ENCODE measurements at regions not wholly inside any gene's neighbourhood (a gene's known extent, or its start where the extent isn't known, plus 50 kb on each side); places are given as distances from the start of the nearest gene placed in this dataset.

- DNase-seq (ENCODE audit: low spot score): no peak
- CTCF ChIA-PET (ENCODE audit: low intra/inter-chr PET ratio, low total read pairs): no interaction called here
- Histone ChIP-seq H3K9me3 (ENCODE audit: low read length) (no peaks in the 10 kb centered on the region), H3K79me2 (ENCODE audit: insufficient read depth, low read length) (no peaks in the 10 kb centered on the region), H3K27ac (ENCODE audit: extremely low read length, insufficient read depth, low read length) (no peak overlapping the region), H3K9ac (ENCODE audit: insufficient read depth, low read depth, low read length) (no peak overlapping the region), H3K4me1 (ENCODE audit: insufficient read depth, low read length) (no peaks in the 10 kb centered on the region), H3K36me3 (replicated peaks in 1 of 2; ENCODE audit: control insufficient read depth in 1 of 2, insufficient read depth in 2 of 2, low read length in 2 of 2) (no peaks in the 10 kb centered on the region), H3K4me3 (replicated peaks in 1 of 3; ENCODE audit: insufficient read depth in 1 of 3, low read depth in 2 of 3, low read length in 3 of 3) (no peak overlapping the region), H4K20me1 (ENCODE audit: insufficient read depth, low read length) (no peaks in the 10 kb centered on the region), H3K4me2 (ENCODE audit: low read depth, low read length) (no peak overlapping the region), H2AFZ (ENCODE audit: low read length) (no peak overlapping the region), H3K27me3 (ENCODE audit: control insufficient read depth in 1 of 2, insufficient read depth in 2 of 2, low read length in 2 of 2) (no peaks in the 10 kb centered on the region)
- in situ Hi-C loops (cut with HindIII; ENCODE audit: extremely low pct_ligation_motif_present, low pct_unique_long_range_greater_than_20kb) (no loop called here), intact Hi-C loops (cut with micrococcal nuclease; ENCODE audit: unreplicated experiment) (no loop called here)
- POLR2A ChIA-PET: no interaction called here
- BruUV-seq (replicated peaks): no TSS peak
- no peak for FAIRE-seq
- 0% methylated on average over 1 of the region's 1 CpG for WGBS (ENCODE audit: low lambda C conversion rate)
- no peak for TF ChIP-seq TSC22D2 (CRISPR knock-in tag; IDR thresholded peaks at IDR 0.05; ENCODE audit: borderline replicate concordance)
- TF ChIP-seq ZNF572 (CRISPR knock-in tag; IDR thresholded peaks at IDR 0.05): no peak
- no peak for TF ChIP-seq SIN3B (IDR thresholded peaks at IDR 0.05; ENCODE audit: low read length)
- no peak for TF ChIP-seq MBNL3 (CRISPR knock-in tag; conservative IDR thresholded peaks at IDR 0.05)
- ATAC-seq: no peak
Observed at GRCh38 chr3:99439892-99440291, 198.5 kb upstream of the COL8A1 start.

- Histone ChIP-seq H3K4me2 (ENCODE audit: low read depth, low read length) (no peak overlapping the region), H3K4me1 (ENCODE audit: insufficient read depth, low read length) (no peaks in the 10 kb centered on the region), H3K9me3 (ENCODE audit: low read length) (no peaks in the 10 kb centered on the region), H3K36me3 (replicated peaks in 1 of 2; ENCODE audit: control insufficient read depth in 1 of 2, insufficient read depth in 2 of 2, low read length in 2 of 2) (no peaks in the 10 kb centered on the region), H4K20me1 (ENCODE audit: insufficient read depth, low read length) (no peaks in the 10 kb centered on the region), H3K79me2 (ENCODE audit: insufficient read depth, low read length) (no peaks in the 10 kb centered on the region), H2AFZ (ENCODE audit: low read length) (no peak overlapping the region), H3K27ac (ENCODE audit: extremely low read length, insufficient read depth, low read length) (no peak overlapping the region), H3K27me3 (ENCODE audit: control insufficient read depth in 1 of 2, insufficient read depth in 2 of 2, low read length in 2 of 2) (no peaks in the 10 kb centered on the region), H3K4me3 (replicated peaks in 1 of 3; ENCODE audit: insufficient read depth in 1 of 3, low read depth in 2 of 3, low read length in 3 of 3) (no peak overlapping the region), H3K9ac (ENCODE audit: insufficient read depth, low read depth, low read length) (no peak overlapping the region)
- intact Hi-C loops (cut with micrococcal nuclease; ENCODE audit: unreplicated experiment) (no loop called here), in situ Hi-C loops (cut with HindIII; ENCODE audit: extremely low pct_ligation_motif_present, low pct_unique_long_range_greater_than_20kb) (no loop called here)
- FAIRE-seq: no peak
- no TSS peak for BruUV-seq (replicated peaks)
- no peak for DNase-seq (ENCODE audit: low spot score)
- CTCF ChIA-PET (ENCODE audit: low intra/inter-chr PET ratio, low total read pairs): no interaction called here
- POLR2A ChIA-PET: no interaction called here
- ATAC-seq: no peak
- TF ChIP-seq KDM5A (IDR thresholded peaks at IDR 0.05; ENCODE audit: borderline replicate concordance, low read length) (no peak), ZNF274 (CRISPR knock-in tag; IDR thresholded peaks at IDR 0.05) (no peak), ZFAT (CRISPR knock-in tag; conservative IDR thresholded peaks at IDR 0.05) (no peak), RFXAP (CRISPR knock-in tag; IDR thresholded peaks at IDR 0.05; ENCODE audit: borderline replicate concordance) (no peak), MEF2D (CRISPR knock-in tag; IDR thresholded peaks at IDR 0.05) (no peak)
- TF ChIP-seq, protein P1, sequence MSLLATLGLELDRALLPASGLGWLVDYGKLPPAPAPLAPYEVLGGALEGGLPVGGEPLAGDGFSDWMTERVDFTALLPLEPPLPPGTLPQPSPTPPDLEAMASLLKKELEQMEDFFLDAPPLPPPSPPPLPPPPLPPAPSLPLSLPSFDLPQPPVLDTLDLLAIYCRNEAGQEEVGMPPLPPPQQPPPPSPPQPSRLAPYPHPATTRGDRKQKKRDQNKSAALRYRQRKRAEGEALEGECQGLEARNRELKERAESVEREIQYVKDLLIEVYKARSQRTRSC (CRISPR knock-in tag; IDR thresholded peaks at IDR 0.05; ENCODE audit: low read depth): no peak
- TF ChIP-seq, protein P2, sequence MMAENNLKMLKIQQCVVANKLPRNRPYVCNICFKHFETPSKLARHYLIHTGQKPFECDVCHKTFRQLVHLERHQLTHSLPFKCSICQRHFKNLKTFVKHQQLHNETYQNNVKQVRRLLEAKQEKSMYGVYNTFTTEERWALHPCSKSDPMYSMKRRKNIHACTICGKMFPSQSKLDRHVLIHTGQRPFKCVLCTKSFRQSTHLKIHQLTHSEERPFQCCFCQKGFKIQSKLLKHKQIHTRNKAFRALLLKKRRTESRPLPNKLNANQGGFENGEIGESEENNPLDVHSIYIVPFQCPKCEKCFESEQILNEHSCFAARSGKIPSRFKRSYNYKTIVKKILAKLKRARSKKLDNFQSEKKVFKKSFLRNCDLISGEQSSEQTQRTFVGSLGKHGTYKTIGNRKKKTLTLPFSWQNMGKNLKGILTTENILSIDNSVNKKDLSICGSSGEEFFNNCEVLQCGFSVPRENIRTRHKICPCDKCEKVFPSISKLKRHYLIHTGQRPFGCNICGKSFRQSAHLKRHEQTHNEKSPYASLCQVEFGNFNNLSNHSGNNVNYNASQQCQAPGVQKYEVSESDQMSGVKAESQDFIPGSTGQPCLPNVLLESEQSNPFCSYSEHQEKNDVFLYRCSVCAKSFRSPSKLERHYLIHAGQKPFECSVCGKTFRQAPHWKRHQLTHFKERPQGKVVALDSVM (CRISPR knock-in tag; IDR thresholded peaks at IDR 0.05): no peak
- TF ChIP-seq, protein P3, sequence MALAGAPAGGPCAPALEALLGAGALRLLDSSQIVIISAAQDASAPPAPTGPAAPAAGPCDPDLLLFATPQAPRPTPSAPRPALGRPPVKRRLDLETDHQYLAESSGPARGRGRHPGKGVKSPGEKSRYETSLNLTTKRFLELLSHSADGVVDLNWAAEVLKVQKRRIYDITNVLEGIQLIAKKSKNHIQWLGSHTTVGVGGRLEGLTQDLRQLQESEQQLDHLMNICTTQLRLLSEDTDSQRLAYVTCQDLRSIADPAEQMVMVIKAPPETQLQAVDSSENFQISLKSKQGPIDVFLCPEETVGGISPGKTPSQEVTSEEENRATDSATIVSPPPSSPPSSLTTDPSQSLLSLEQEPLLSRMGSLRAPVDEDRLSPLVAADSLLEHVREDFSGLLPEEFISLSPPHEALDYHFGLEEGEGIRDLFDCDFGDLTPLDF (CRISPR knock-in tag; IDR thresholded peaks at IDR 0.05): no peak
Observed at GRCh38 chr3:99434190-99434589, 204.2 kb upstream of the COL8A1 start.

All from HepG2 (cell line).